ENCODE measurements at regions not wholly inside any gene's neighbourhood (a gene's known extent, or its start where the extent isn't known, plus 50 kb on each side); places are given as distances from the start of the nearest gene placed in this dataset.

DNA sequence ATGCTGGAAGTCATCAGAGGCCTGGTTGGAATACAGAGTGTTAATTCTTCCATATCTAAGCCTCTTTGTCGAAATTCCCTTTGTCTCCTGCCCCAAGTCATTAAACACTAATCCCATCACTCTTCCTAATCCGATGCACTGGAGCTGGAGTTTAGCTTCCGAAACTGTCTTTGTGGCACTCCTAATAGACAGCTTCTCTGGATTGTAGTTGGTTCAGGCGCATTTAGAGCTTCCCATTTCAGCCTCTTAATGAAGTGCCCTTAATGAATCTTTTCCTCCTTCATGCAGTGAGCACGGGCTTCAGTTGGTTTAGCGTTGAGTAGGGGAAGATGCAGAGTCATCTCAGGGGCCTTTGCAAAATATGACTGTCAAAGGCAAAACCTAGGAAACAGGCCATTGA is 72.2 kb upstream of the MEIS1 start:
- ChIA-PET POLR2A (no interaction called here), CTCF (interaction anchor here (1.1 kb wide), 1 partner anchor 37 kb away, joined by 3 read pairs; no protein-coding TSS in a partner anchor)
- TF ChIP-seq, protein P1, sequence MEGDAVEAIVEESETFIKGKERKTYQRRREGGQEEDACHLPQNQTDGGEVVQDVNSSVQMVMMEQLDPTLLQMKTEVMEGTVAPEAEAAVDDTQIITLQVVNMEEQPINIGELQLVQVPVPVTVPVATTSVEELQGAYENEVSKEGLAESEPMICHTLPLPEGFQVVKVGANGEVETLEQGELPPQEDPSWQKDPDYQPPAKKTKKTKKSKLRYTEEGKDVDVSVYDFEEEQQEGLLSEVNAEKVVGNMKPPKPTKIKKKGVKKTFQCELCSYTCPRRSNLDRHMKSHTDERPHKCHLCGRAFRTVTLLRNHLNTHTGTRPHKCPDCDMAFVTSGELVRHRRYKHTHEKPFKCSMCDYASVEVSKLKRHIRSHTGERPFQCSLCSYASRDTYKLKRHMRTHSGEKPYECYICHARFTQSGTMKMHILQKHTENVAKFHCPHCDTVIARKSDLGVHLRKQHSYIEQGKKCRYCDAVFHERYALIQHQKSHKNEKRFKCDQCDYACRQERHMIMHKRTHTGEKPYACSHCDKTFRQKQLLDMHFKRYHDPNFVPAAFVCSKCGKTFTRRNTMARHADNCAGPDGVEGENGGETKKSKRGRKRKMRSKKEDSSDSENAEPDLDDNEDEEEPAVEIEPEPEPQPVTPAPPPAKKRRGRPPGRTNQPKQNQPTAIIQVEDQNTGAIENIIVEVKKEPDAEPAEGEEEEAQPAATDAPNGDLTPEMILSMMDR (IDR thresholded peaks at IDR 0.05; ENCODE audit: control extremely low read depth, extremely low read depth, low read depth, missing control alignments), result no peak
- DNase-seq (ENCODE audit: extremely low spot score), result no peak

- POLR2A ChIA-PET, result no interaction called here
- CTCF ChIA-PET, result no interaction called here
- TF ChIP-seq, protein P1 (IDR thresholded peaks at IDR 0.05; ENCODE audit: control extremely low read depth, extremely low read depth, low read depth, missing control alignments), result no peak
- DNase-seq (ENCODE audit: extremely low spot score), result no peak
These were observed 88.7 kb upstream of the MEIS1 start for GRCh38 chr2:66346231-66346664.

DNA sequence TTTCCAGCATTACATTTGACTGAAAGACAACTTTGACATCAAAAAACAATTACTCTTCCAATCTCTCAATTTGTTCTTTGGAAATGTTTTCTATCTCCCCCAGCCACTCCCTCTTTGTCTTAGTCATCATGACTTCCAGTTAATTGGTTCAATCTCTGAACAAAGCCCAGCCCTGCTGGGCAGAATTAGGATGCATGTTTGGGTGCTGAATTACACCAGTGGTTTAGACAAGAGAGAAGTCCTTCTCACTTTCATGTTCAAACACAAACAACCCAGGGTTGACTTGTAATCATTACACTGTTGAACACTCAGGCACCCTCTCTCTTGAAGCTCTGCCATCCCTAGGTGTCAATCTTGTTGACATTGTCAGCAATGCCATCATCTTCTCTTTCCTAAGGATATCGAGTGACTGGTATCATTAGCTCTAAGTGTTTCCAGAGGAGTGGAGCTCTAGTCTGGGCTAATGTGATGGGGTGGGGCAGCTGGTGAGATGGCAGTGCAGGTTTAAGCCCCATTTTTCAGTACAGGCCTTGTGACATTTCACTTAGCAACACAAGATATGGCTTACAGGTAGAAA is 90.8 kb upstream of the MEIS1 start:
- ChIA-PET CTCF (no interaction called here), POLR2A (no interaction called here)
- DNase-seq (ENCODE audit: extremely low spot score), result no peak
- TF ChIP-seq, protein P1 (IDR thresholded peaks at IDR 0.05; ENCODE audit: control extremely low read depth, extremely low read depth, low read depth, missing control alignments), result no peak

GRCh38 chr2:66343259-66343658 is 91.7 kb upstream of the MEIS1 start:
- ChIA-PET POLR2A (no interaction called here), CTCF (no interaction called here)
- no peak for DNase-seq (ENCODE audit: extremely low spot score)
- TF ChIP-seq, protein P1 (IDR thresholded peaks at IDR 0.05; ENCODE audit: control extremely low read depth, extremely low read depth, low read depth, missing control alignments), result no peak

- CTCF ChIA-PET, result no interaction called here
- TF ChIP-seq, protein P1 (IDR thresholded peaks at IDR 0.05; ENCODE audit: control extremely low read depth, extremely low read depth, low read depth, missing control alignments), result no peak
- POLR2A ChIA-PET, result no interaction called here
- no peak for DNase-seq (ENCODE audit: extremely low spot score)
These were observed 94.4 kb upstream of the MEIS1 start for GRCh38 chr2:66340521-66340920.

GRCh38 chr2:66334237-66335029 is 100.5 kb upstream of the MEIS1 start:
- DNase-seq (ENCODE audit: extremely low spot score), result no peak
- ChIA-PET POLR2A (no interaction called here), CTCF (interaction anchor here (1.3 kb wide), 1 partner anchor 23 kb away, joined by 3 read pairs; no protein-coding TSS in a partner anchor)
- TF ChIP-seq, protein P1 (IDR thresholded peaks at IDR 0.05; ENCODE audit: control extremely low read depth, extremely low read depth, low read depth, missing control alignments), result no peak

Measured in GM10248 (cell line).